GM13976 (cell line): ENCODE measurements at regions not wholly inside any gene's neighbourhood (a gene's known extent, or its start where the extent isn't known, plus 50 kb on each side); places are given as distances from the start of the nearest gene placed in this dataset.

Experiments
- DNase-seq: peaks from one replicate; pipeline ENCODE4 v3.0.0; 2012; ENCODE audit warnings: low spot score
- CTCF ChIP-seq: IDR thresholded peaks from 2 replicates; pipeline ENCODE4 v1.5.1; 2012; ENCODE audit warnings: borderline replicate concordance, mild to moderate bottlenecking; ENCODE audit not compliant: insufficient read depth; ENCODE audit errors: extremely low read depth, missing control alignments, control extremely low read depth
- in situ Hi-C: fragments of 300-500 bp; cut with MboI; formaldehyde crosslinking; loops from one replicate; pipeline ENCODE4 v1.12.0; 2022; ENCODE audit warnings: low sequenced_read_pairs, mixed read lengths, inconsistent platforms; ENCODE audit not compliant: unreplicated experiment

DNA sequence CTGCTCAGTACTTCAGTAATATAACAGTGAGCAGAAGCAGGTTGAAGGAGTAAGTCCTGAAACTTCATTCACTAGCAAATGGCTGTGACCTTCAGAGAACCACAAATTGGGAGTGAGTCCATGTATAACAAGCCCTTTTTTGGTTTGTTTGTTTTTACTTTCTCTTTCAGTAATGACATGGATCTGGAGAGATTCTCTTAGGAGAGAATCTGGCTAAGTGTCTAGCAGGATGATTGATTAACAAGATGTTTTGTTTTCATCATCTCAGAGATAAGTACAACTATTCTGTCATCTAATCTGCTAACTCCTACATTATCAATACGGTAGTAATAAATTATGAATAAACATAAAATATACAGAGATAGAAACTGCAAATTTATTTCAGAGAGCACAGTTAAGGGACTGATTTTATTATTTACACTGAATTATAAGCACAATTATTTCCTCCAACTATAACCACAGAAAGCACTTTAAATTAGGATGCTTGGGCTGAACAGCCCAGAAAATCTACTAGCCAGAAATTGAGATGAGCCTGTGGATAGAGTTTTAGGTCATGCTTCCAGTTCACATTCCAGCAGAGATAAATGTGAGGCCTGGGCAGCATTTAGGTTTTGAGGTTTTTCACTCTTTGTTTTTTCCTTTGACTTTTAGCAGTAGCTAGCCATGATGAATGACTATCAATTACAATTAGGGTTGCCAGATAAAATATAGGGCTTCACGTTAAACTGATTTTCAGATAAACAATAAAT is 429.3 kb upstream of the FAT3 start:
- in situ Hi-C loops = no loop called here

GRCh38 chr11:91794146-91794545 is 430.5 kb upstream of the FAT3 start:
- no peak for DNase-seq
- TF ChIP-seq CTCF = no peak
- in situ Hi-C loops = no loop called here

More for the DNA sequence above, 429.3 kb upstream of the FAT3 start:
- DNase-seq = no peak
- no peak for TF ChIP-seq CTCF

GRCh38 chr11:91792779-91793262 is 431.8 kb upstream of the FAT3 start:
- DNase-seq = no peak
- TF ChIP-seq CTCF = no peak
- in situ Hi-C loops = no loop called here

DNA sequence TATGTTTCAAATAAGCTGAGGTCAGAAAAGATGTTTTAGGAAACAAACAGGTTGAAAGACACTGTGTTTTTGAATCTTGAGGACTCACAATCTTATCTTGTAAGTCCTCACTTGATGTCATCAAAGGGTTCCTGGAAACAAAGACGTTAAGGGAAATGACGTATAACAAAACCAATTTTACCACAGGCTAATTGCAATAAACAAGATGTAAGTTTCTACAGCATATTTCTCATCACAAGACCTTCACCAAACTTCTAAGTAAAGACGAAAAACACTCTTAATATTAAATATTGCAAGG is 433.5 kb upstream of the FAT3 start:
- in situ Hi-C loops = no loop called here
- no peak for DNase-seq
- TF ChIP-seq CTCF = no peak

DNA sequence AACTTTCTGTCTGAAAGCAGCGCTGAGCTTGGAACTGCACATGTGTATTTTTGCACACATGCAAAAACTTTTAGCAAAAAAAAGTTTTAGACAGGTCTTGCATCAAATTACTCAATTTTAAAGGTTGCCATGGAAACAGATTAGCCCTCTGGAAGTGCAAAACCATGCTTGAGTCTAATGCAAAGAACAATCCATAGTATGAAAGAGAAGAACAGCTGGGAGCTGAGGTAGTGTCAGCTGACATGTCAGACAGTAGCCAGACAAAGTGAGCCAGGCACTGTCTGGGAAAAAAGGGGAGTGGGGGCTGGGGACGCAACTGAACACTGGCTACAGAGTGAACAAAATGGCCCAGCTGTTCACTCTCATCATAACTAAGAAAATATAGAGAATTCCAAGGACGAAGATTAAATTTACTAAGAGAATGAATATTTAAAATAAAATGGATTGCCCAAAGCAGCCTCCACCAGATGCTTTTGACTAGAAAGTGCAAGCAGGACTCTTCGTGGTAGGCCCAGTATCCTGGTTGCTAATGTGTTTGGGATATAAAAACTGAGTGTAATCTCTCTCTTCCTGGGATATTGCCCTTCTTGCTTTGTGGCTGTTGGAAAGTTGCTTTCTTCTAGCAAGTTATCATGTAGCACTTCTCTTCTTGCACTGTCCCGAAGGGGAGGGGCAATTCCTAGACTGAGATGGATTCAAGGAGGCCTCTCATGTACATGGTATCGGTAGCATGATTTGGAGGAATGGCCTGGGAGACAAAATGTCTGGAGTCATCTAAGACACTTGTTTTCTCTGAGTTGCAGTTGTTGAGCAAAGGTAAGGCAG is 434.1 kb upstream of the FAT3 start:
- in situ Hi-C loops = no loop called here
- no peak for TF ChIP-seq CTCF
- no peak for DNase-seq

- in situ Hi-C loops = no loop called here
Measured at GRCh38 chr11:91788764-91789163, 435.9 kb upstream of the FAT3 start.

More at GRCh38 chr11:91788764-91789163, 435.9 kb upstream of the FAT3 start:
- DNase-seq = no peak
- no peak for TF ChIP-seq CTCF
